Spleen (tissue), 7 donors: ENCODE measurements at regions not wholly inside any gene's neighbourhood (a gene's known extent, or its start where the extent isn't known, plus 50 kb on each side); places are given as distances from the start of the nearest gene placed in this dataset.
"Not testable (repeated sequence)": the region's sequence is repeated elsewhere in the genome, so short reads cannot be mapped to it uniquely, and the experiment has no call there.

ENCODE experiments used
- CTCF ChIP-seq, 11 experiments: fragments of 200-600 bp in 7 of 11; fragments of 450-650 bp in 4 of 11; sonication (generic) in 4 of 11; IDR thresholded peaks in 8 of 11; conservative IDR thresholded peaks in 3 of 11; 1 replicate in 7 of 11; 2 replicates in 4 of 11; pipeline versions ENCODE4 v1.4.0 to v1.8.0; 2016 to 2021; ENCODE audit warnings: antibody characterized with exemption in 11 of 11, inconsistent platforms in 4 of 11, mild to moderate bottlenecking in 1 of 11
- POLR2A ChIP-seq, 3 donors: fragments of 450-650 bp; IDR thresholded peaks; one replicate each; pipeline ENCODE4 v1.5.1; 2017; ENCODE audit warnings: antibody characterized with exemption in 3 of 3, mild to moderate bottlenecking in 1 of 3
- donor health status: DM: no; HTN: no; CAD: no; lungs with moderate emphysema.
- donor health status: DM: no; HTN: no; CAD: no.
- donor health status: DM: no; HTN: no; CAD: no.

GRCh38 chr16:63760246-63760645, 1361.6 kb downstream of the CDH11 start:
- TF ChIP-seq CTCF (IDR thresholded peaks at IDR 0.05 in 8 of 11, conservative IDR thresholded peaks at IDR 0.05 in 3 of 11); POLR2A (IDR thresholded peaks at IDR 0.05): not testable (repeated sequence)
